GM11168 (cell line): ENCODE measurements at regions not wholly inside any gene's neighbourhood (a gene's known extent, or its start where the extent isn't known, plus 50 kb on each side); places are given as distances from the start of the nearest gene placed in this dataset.

Source experiments
- in situ Hi-C: fragments of 300-500 bp; cut with MboI; formaldehyde crosslinking; loops from one replicate; pipeline ENCODE4 v1.12.0; 2022; ENCODE audit warnings: low sequenced_read_pairs; ENCODE audit not compliant: unreplicated experiment

DNA sequence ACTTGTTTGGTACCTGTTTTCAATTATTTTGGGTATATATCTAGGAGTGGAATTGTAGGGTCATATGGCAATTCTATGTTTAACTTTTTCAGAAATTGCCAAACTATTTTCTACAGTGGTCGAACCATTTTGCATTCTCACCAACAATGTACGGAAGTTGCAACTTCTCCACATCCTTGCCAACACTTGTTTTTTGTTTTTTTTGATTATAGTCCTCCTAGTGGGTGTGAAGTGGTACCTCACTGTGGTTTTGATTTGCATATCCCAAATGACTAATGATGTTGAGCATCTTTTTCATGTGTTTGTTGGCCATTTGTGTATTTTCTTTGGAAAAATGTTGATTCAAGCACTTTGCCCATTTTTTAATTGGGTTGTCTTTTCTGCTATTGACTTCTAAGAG, 122.1 kb downstream of the RPS24 start:
- in situ Hi-C loops, result no loop called here

DNA sequence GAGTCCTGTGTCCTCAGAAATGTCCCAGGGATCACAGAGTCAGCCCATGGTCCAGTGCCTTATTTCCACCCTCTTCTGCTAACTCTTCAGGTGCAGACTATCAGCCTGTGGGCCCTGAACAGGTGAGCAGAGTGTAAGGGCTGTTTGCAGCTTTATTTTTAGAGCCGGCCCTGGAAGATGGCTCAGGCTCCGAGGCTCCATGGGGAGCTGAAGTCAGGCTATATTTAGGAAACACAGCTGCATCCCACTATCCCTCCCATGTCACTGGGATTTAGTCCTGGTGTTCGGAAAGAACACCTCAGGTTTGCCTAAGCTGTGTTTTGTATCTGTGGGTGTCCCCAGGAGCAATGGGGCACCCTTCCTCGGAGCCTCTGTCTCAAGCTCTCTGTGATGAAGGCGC, 126.9 kb downstream of the RPS24 start:
- in situ Hi-C loops, result no loop called here

GRCh38 chr10:78162853-78163252, 129.2 kb downstream of the RPS24 start:
- in situ Hi-C loops, result no loop called here

DNA sequence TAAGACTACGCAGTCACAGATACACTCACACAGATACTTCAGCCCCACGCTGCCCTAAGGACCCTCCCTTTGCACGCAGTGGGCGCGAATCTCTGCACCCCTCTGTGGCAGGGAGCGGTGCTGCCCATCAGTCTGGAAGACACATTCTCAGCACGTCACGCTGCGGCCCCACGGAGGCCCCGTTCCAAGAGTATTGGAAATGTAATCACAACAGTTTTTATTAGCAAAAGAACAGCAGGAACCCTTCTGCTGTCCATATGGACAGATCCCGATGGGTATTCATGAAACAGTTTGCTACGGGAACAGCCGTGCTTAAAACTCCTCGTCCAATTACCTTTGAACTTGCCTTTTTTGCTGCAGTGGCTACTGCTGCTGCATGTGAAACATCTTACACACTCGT, 131.0 kb downstream of the RPS24 start:
- in situ Hi-C loops, result no loop called here

- in situ Hi-C loops, result no loop called here
Observed at GRCh38 chr10:78165172-78165571, 131.5 kb downstream of the RPS24 start.

DNA sequence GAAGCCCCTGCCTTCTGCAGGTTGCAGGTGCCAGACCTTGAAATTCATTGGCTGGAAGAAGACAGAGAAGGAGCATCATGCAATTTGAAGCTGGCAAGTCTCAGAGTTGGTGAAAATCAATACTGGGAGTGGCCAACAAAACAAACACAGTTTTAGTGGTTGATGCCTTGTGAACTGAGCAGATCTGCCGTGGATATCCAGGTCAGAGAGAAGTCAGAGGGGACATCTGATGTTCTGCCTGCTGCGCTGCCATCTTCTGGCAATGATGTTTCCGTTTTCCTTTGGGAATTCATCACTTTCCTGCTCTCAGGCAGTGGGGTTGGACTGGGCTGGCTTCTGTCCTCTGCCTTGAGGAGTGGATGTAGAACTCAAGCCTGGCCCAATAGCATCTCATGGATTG, 132.0 kb downstream of the RPS24 start:
- in situ Hi-C loops, result no loop called here

- in situ Hi-C loops, result no loop called here
Observed at GRCh38 chr10:78166261-78166660, 132.6 kb downstream of the RPS24 start.

DNA sequence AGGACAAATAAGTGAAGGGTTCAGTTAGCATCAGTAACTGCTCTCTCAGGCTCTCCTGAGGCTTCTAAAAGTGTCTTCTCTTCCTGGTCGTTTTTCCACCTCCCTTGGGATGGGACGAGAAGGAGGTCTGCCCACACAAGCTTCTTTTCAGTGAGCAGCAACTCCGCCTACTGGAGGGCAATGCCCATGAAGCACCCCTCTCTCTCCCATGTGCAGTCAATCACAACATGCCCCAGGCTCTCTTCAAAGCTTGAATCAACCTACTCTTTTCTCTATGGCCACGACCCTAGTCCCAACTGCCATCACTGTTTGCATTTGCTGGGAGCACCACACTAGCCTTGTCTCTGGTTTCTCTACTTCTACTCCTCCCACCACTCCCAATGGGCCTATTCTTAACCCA, 135.6 kb downstream of the RPS24 start:
- in situ Hi-C loops, result no loop called here

- in situ Hi-C loops, result no loop called here
Observed at GRCh38 chr10:78170026-78170475, 136.4 kb downstream of the RPS24 start.

DNA sequence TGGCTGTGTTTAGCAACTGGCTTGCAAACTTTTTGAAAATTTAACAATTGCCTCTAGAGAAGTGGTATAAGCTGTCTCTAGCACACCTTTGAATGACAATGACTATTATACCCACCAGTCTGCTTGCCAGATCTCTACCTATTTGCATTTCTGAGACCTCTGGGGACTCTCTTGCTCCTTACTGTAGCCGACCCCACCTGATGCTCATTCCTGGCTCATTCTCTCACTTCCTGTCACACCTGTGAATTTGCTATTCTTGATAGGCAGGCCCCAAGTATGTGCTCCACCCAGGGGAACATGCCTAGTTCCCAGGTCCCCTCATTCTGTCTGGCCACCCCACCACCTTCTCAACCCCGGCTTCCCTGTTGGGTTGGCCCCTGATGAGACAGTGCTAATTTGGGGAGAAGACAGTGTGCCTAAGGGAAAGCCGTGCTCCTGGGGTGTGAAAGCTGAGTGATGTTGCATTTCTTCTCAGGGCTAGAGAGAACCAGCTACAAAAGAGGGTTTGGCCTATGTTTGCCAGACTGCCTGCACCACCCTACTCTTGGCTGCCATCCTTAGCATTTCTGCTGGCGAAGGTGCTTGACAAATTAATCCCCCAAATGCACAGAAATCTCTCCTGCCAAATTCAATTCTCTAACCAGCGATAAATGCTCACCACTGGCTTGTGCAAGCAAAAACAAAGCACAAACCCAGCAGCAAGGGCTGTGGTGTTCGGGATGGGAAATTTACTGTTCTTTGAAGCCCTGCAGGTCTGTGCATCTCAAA, 138.2 kb downstream of the RPS24 start:
- in situ Hi-C loops, result no loop called here

DNA sequence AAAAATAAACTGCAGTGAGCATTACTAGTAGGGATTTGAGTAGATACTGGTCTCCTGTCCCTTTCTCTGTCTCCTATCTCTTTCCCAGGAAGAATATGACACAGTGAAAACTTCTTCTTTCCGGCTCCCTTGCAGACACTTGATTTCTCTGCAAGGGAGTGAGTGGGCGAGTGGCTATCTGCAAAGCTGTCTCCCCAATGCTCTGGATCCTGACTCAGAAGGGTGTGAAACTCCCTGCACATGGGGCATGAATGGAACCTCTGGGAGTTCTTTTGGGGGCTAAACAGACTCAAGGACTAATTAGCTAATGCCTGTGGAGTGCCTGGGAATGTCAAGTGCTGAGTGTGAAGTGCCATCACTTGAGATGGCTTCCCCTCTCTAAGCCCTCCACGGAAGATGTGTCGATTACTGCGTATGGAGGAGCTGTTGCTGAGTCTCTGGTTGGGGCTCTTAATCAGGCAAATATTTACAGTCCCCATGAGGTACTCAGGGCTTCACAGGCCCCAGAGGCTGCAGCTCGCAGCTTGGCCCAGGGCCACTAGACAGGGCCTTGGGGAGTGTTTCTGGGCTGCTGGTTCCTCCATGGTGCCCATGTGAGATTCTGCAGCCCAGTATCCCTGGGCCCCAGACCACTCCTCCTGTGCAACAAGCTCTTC, 139.8 kb downstream of the RPS24 start:
- in situ Hi-C loops, result no loop called here

- in situ Hi-C loops, result no loop called here
Observed at GRCh38 chr10:78175444-78176015, 141.9 kb downstream of the RPS24 start.

- in situ Hi-C loops, result no loop called here
Observed at GRCh38 chr10:78176320-78177317, 143.0 kb downstream of the RPS24 start.

DNA sequence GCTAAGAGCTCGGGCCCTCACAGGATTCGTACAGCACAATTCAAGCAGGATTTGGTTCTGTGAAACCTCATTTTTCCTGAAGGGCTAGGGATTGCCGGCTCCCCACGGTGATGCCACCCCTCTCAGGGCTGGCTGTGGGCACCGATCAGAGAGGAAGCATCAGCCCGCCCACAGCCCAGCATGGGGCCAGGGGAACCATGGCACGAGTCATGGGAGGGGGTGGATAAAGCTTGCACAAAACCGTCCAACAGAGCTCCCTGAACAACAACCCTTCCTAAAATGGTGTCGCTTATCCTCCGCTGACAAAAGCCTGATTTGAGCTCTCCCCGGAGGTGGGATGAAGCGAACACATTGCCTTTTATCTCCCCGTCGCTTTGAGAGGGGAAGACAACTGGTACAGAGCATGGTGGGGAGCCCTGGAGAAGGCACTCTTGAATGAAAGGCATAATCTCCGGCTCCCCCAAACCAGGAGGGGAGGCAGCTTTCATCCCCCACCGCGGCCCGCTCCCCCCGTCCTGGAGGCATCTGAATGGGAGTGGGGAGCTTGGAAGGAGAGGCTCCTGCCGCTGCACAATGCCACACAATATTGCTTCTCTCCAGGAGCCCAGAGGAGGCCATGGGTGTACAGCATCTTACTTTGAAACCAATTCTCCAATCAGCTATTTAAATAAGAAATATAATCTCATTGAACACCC, 144.0 kb downstream of the RPS24 start:
- in situ Hi-C loops, result no loop called here

DNA sequence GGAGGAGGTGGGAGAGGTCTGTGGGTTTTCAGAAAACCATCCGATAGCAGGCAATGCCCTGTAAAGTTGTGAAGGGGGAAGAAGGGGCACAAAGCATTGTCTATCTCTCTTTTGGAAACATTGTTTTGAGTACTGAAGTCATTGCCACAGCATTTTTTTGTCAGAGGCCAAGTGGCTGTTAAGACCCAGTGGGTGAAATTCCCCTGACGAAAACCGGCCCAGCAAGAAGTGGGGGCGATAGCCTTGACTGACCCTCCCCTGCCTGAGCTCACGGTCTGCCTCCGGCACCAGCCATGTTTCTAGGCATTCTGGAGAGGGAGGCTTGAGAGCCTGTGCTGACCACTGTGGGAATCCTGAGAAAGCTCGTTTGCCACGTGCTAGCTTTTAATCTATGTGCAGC, 144.7 kb downstream of the RPS24 start:
- in situ Hi-C loops, result no loop called here

DNA sequence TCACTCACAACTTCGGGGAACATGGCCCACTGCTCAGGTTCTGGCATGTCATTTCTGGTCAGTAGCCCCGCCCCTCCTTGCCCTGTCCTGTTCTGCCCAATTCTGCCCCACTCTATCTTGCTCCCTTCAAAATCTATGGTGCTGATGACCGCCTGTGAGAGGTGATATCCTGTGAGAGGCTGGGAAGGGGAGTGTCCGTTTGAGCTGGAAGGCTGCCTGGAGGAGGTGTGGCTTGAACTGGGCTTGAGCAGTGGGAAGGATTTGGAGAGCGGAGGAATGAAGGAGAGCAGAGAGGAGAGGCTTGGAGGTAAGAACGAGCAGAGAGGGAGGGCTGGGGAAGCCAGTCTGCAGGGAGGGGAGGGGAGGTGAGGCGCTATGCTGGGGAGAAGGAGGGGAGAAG, 145.3 kb downstream of the RPS24 start:
- in situ Hi-C loops, result no loop called here

- in situ Hi-C loops, result no loop called here
Observed at GRCh38 chr10:78179886-78180705, 146.4 kb downstream of the RPS24 start.

- in situ Hi-C loops, result no loop called here
Observed at GRCh38 chr10:78181381-78182055, 147.9 kb downstream of the RPS24 start.
